HCEC 1CT (cell line): ENCODE measurements at regions not wholly inside any gene's neighbourhood (a gene's known extent, or its start where the extent isn't known, plus 50 kb on each side); places are given as distances from the start of the nearest gene placed in this dataset.

ENCODE experiments used
- DNase-seq: peaks from one replicate; pipeline ENCODE4 v3.0.0-alpha.2; 2017

- DNase-seq: no peak
Observed at GRCh38 chr4:43351970-43352806, 459.7 kb downstream of the GRXCR1 start.

GRCh38 chr4:43352859-43353258 lies 460.3 kb downstream of the GRXCR1 start:
- no peak for DNase-seq

- DNase-seq: no peak
Observed at GRCh38 chr4:43353552-43353951, 461.0 kb downstream of the GRXCR1 start.

GRCh38 chr4:43356786-43357185 lies 464.3 kb downstream of the GRXCR1 start:
- DNase-seq: no peak

GRCh38 chr4:43357252-43357974 lies 464.9 kb downstream of the GRXCR1 start:
- DNase-seq: no peak

GRCh38 chr4:43360296-43360695 lies 467.8 kb downstream of the GRXCR1 start:
- DNase-seq: no peak

GRCh38 chr4:43362875-43363636 lies 470.5 kb downstream of the GRXCR1 start:
- DNase-seq: no peak

GRCh38 chr4:43369036-43369594 lies 476.6 kb downstream of the GRXCR1 start:
- DNase-seq: no peak

- no peak for DNase-seq
Observed at GRCh38 chr4:43373201-43373600, 480.7 kb downstream of the GRXCR1 start.

GRCh38 chr4:43374216-43374751 lies 481.8 kb downstream of the GRXCR1 start:
- no peak for DNase-seq

GRCh38 chr4:43379016-43379415 lies 486.5 kb downstream of the GRXCR1 start:
- no peak for DNase-seq

- no peak for DNase-seq
Observed at GRCh38 chr4:43380093-43380492, 487.6 kb downstream of the GRXCR1 start.

- DNase-seq: no peak
Observed at GRCh38 chr4:43391069-43391468, 498.6 kb downstream of the GRXCR1 start.

GRCh38 chr4:43394976-43395375 lies 502.5 kb downstream of the GRXCR1 start:
- DNase-seq: no peak

- DNase-seq: no peak
Observed at GRCh38 chr4:43399726-43400125, 507.2 kb downstream of the GRXCR1 start.

- no peak for DNase-seq
Observed at GRCh38 chr4:43402393-43402792, 509.9 kb downstream of the GRXCR1 start.

GRCh38 chr4:43410636-43411035 lies 518.1 kb downstream of the GRXCR1 start:
- DNase-seq: no peak

GRCh38 chr4:43411226-43411625 lies 518.7 kb downstream of the GRXCR1 start:
- DNase-seq: peak; percentile 2

GRCh38 chr4:43423276-43423675 lies 530.8 kb downstream of the GRXCR1 start:
- DNase-seq: no peak

- DNase-seq: no peak
Observed at GRCh38 chr4:43425206-43425605, 532.7 kb downstream of the GRXCR1 start.

GRCh38 chr4:43435291-43435690 lies 542.8 kb downstream of the GRXCR1 start:
- DNase-seq: no peak

GRCh38 chr4:43452948-43453347 lies 560.4 kb downstream of the GRXCR1 start:
- DNase-seq: no peak

- peak; percentile 40 for DNase-seq
Observed at GRCh38 chr4:43456383-43456782, 563.9 kb downstream of the GRXCR1 start.
